HG03432 (cell line): ENCODE measurements at regions not wholly inside any gene's neighbourhood (a gene's known extent, or its start where the extent isn't known, plus 50 kb on each side); places are given as distances from the start of the nearest gene placed in this dataset.

ENCODE experiments used
- ATAC-seq: cut with Tn5 transposase; IDR thresholded peaks from one replicate; pipeline ENCODE4 v1.9.1; 2021; ENCODE audit warnings: mild to moderate bottlenecking, moderate library complexity; ENCODE audit not compliant: unreplicated experiment

DNA sequence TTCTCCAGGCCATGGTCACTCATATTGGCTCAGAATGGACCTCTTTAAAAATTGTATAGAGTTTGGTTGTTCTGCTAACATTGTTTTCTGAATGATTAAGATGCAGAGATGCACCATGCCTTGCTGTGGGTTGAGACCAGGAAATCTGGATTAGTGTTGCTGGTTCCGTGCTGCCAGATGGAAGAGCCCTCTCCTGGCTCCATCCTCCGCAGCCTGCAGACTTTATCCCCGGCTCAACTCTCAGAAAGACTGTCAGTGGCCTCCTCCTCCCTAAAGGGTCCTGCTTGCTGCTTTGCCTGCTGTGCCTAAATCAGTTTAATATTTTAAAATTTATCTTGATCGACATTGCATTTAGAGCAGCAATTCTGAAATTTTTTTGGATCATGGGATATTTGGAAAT lies 196.7 kb downstream of the TENT4A start:
- ATAC-seq, result no peak

DNA sequence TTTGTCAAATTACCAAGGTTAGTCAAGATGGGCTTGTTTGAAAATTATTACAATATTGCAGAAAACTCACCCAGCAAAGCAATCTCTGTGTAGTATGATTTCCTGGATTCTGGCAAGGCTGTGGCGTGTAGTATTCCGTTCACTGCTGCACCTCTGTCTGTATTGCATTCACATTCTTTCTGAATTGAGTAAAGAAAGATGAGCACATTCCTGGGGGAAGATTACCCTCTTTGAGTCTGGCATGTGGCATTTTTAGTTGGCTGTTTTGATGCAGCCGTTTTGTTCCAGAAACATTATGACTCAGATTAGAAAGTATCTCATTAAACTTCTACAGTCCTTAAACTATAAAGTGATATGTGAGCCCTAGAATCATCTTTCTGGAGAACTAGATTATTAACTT lies 197.7 kb downstream of the TENT4A start:
- no peak for ATAC-seq

DNA sequence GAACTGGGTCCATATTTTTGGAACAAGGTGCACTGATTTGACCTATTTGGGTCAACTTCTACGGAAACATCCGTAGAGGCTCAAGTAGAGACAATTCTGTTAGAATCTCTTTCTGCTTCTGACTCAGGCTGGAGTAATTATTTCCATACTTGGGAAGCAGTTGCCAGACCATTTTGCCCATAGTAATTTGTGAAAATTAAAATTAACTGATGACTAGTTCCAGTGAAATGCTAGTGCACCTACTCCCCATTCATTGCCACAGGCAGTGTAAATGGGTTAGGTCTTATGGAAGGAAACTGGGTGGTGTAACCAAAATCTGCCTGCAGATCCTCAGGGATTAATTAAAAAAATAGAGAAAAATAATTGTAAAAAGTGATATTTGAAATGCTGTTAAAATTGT lies 201.1 kb downstream of the TENT4A start:
- no peak for ATAC-seq

DNA sequence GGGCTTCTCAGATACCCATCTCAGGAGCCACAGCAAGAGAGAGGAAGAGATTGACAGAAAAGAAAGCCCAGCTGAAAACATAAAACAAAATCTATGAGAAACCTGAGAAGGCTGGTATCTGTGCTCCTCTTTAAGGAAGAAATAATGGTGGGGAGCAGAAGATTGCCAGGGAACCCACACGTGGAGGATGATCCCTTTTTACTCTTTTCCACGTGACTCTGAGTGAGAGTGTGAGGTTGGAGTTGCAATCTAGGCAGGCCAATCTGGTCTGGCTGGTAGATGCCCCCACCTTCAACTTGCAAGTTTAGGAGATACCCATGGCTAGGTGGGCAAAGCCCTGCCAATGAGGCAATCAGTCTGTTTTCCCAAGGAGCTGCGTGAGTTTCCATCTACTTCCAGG lies 202.3 kb downstream of the TENT4A start:
- ATAC-seq, result no peak

DNA sequence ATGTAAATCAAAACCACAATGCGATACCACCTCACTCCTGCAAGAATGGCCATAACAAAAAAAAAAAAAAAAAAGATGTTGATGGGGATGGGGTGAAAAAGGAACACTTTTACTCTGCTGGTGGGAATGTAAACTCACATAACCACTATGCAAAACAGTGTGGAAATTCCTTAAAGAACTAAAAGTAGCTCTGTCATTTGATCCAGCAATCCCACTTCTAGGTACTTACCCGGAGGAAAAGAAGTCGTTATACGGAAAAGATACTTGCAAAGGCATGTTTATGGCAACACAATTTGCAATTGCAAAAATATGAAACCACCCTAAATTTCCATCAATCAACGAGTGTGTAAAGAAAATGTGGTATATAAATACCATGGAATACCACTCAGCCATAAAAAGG lies 205.0 kb downstream of the TENT4A start:
- ATAC-seq, result no peak

DNA sequence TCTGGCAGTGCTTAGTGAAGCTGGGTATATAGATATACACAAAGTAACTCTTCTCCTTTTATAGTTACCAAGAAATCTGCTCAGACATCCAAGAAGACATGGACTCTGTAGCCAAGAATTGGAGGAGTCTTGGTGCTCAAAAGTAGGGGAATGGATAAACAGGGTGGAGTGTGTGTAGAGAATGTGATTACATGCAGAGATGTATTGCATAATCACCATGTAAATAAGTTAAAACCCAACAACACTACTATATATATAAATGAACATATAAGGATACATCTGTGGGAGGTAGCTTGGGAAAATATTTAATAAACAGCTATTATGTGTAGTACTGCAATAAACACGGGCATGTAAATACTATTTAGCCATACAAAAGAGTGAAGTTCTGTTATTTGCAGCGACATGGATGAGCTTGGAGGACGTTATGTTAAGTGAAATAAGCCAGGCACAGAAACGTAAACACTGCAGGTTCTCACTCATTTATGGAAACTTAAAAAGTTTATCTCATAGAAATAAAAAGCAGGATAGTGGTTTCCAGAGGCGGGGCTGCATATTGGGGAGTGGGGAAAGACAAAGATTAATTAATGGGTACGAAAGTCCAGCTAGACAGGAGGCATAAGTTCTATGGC lies 207.5 kb downstream of the TENT4A start:
- no peak for ATAC-seq

DNA sequence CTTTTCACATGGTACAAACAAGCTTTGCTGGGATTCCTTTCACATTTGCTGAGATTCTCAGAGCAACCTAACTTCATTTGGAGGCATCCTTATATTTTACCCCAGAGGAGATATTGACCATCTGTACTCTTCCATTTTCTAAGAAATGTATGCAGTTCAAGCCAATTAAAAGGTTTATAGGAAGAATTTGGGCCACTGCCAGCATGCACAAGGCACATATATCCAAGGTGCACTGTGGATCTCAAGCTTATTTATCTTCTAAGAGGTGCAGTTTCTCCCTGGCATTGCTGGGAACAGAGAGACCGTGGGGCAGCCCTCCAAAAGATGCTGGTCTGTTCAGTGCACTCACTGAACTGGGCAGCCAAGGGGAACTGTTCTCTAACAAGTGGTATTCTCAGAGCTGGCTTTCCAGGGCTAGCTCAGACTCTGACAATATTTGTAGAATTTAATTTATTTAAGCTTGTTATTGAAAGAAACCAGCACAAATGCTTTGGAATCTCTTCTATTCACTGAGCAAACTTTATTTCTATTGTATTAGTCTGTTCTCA lies 213.3 kb downstream of the TENT4A start:
- ATAC-seq, result no peak

DNA sequence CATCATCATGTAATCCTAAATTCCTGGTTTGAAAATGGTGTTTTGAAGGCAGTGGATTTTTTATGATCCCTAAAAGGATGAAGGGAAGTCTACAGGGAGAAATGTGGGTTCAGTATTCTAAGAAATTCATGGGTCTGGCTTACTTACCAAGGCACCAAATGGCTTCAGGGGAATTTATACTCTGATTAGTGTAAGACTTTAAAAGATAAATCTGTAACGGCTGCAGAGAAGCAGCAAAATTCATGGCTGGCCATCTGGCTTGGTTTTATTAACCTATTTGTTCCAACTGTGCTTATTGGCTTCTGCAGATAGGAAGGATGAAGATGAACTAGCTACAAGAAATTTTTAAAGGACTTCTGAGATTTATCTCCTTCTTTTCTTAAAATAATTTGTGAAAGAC lies 222.8 kb downstream of the TENT4A start:
- ATAC-seq, result no peak

DNA sequence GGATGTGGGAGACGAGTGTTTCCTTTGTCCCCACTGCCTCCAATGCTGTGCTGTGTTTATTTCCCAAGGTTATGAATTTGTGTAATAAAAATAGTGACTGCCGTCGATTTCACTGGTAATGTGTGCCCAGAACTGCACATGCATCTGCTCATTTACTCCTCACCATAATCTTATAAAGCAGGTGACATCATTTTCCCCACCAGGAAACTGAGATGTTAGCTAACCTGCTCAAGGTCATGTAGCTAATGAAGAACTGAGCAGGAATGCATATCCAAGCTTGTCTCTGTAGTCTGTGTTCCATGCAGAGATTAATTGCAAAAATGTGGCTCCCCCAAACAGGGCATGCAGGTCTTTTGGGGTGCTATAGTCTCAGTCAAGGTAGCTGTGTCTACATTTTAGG lies 224.4 kb downstream of the TENT4A start:
- ATAC-seq, result no peak

DNA sequence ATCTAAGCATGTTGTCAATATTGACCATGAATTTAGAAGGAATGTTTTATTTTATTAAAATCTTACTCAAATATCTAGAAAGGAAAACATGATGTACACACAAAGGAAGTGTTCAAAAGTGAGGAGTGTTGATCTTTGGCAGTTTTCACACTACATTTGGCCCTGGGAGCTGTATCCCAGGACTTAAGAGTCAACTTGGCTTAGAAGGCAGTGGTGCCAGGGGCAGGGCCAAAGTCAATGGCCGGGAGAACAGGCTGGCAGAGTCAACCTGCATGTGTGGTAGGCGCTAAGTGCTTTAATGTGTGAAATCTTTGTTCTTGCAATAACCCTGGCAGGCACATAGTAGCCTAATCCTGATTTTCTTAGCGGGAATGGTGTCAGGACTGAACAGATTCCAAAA lies 228.4 kb downstream of the TENT4A start:
- no peak for ATAC-seq

DNA sequence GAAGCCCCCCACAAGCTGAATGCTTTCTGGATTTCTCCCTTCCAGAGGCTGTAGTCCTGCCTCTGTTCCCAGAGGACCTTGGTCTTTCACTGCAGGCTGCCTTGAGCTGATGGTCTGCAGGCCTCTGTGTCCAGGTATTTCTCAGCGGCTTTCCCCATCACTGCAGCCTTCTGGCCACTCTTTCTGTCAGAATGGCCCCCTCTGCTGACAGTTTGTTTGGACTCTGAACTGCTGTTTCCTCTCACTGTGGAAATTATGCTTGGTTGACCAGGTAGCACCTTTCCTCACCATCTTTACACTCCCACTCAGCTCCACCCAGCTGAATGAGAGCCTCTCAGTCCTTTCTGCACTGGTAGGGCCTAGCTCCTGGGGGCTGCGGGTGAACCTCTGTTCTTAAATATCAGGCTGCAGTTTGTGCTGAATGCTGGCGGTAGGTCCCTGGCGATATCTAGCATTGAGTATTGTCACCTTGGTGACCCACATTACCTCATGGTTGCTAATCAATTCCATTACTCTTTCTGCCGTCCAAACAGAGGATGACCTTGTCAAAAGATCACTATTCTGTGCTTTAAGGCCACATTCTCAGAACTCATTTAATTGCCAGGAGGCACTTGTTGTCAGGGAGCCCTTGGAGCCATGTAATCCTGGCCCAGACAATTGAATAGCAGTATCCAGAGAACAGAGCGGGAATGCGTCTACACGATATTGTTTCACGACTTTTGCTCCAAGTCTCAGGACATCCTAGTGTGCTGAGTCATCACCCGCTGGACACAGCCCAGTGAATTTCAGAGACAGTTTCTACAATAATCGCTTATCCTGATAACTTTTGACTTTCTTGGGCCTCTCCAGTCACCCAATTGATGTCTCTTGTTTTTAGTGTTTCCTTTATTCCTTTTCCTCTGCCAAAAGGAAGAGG lies 230.2 kb downstream of the TENT4A start:
- no peak for ATAC-seq

DNA sequence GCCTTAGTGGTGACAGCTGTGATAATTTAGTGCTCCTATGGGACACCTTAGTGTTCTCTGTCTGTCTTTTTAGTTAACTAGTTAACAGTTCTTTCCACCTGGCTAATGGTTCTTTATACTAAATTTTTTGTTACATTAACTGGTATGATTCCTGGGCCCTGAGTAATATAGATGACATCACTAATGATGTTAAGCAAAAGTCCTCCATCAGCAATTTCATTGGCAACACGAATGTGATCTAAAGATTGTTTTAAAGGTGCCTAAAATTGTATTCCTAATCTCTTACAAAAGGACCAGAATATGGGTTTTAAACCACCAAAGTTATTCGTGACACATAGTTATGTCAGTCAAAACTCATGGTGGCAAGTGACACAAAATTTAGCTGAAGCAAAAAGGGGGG lies 235.3 kb downstream of the TENT4A start:
- no peak for ATAC-seq

DNA sequence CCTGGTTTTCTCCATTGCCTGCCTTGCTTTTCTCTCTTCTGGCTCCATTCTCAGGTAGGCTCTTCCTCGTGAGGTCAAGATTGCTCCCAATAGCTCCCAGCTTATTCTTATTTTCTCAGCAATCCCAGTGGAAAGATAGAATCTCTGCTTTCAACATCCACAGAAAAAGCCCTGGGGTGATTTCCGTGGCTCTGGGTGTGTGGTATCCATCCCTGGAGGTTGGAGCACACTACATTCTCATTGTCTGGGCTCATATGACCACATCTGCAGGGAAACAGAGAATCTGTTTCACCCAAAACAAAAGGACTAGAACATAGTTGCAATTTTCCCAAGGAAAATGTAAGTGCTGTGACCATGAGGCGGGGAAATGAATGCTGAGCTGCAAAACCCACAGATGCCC lies 236.0 kb downstream of the TENT4A start:
- ATAC-seq, result no peak

DNA sequence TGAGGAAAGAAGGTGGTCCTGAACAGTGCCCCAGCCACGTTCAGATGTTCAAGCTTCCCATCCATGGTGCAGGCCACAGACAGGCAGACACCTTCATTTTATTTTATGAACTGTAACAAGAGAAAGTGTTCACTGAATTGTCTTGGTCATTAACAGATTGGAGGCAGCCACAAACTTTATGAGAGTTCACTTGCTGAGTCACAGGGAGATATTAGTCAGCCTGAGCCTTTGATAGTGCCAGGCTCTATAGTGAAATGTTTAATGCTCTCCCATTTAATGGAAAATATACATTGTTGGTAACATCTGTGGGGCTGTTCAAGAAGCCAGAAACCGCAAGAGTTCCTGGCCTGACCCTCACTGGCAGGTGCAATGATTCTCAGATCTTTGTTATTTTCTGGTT lies 237.0 kb downstream of the TENT4A start:
- ATAC-seq, result no peak

DNA sequence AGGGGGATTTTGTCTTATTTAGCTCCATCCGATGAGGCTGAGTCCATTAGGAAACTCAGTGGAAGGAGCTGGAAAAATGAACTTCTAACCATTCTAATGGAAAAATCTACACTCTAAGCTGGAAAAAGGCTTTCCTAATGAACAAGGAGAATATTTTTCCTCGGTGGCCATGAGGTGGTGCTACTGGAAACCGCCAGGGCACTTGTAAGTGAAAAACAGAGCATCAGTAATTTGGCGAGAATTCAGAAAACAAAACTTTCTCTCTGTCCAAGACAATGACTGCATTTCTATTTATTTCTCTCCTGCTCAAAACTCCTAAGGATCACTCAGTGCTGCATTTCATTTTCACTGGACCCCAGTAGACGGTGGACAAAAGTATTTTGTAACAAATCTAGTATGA lies 237.6 kb downstream of the TENT4A start:
- no peak for ATAC-seq

DNA sequence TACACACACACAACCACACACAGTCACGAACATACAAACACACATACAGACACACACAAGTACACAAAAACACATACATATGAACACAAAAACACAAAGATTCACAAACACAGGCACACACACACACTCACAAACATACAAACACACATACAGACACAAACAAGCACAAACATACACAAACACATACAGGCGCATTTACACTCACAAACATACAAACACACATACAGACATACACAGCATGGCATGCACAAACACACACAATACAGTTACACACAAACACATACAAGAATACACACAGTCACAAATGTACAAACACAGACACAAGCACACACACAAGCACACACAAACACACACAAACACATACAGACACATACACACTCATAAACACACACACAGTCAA lies 247.9 kb downstream of the TENT4A start:
- ATAC-seq, result no peak

DNA sequence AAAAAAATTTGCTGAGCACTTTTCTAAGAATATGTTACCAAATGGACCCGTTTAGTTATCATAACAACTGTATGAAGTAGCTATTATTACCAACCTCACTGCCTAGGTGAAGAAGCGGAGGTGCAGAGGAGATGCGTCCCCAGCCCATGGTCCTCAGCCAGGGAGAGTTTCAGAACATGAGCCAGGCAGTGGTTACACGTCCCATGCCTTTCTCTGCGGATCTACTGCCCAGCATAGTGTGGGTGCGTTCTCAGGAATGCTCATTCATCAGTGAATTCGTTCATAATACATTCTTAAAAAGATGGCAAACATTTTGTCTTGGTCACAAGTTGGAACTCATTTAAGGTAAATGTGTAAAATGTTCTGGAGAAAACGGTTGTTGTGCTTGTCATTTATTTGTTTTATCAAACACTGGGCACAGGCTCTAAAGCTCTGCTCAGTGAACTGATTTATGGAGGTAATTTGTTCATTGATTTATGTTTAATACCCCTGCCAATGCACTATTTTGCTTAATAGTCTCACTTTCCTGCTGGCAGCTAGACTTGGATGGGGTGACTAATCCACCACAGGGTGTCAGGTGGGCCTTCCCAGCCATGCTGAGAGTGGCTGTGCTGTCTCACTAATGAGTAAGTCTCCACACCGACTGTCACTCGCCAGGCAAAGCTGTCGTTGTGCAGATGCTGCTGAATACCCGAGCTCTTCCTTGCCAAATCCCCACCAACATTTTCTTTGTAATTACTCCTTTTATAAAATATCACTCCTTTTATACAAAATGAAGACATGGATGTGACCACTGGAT lies 248.8 kb downstream of the TENT4A start:
- ATAC-seq, result no peak

DNA sequence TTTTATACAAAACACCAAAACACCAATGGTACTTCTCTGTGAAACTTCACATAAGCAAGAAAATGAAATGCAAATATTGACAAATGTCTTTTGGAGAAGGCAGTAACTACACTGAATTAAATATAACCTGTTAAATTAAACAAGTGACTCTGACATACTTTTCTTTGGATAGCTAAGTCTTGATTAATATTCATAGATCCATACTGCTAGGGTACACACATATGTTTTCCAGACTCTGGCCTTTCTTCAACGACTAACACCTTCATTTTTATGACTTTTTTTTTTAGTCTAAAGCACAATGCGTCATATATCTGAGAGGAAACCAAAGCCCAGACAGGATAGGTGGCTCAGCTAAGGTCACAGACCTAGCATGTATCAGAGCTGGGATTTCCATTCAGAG lies 263.7 kb downstream of the TENT4A start:
- no peak for ATAC-seq

DNA sequence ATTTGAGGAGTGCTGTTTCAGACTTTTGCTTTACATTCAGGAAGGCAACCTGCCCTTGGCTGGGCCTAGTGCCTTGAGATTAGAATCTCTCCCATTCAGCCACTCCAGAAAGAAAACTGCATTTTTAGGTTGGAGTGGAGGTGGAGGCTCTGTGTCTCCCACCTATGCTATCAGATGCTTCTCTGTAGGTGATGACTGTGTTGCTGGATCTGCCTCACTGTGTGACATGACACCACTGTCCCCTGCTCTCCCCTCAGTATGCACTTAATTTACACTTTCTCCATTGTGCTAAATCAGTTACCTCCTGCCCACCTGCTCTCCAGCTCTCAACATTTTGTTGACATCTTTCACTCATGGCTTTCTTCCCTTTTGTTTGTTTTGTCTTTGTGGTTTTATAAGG lies 265.8 kb downstream of the TENT4A start:
- no peak for ATAC-seq

DNA sequence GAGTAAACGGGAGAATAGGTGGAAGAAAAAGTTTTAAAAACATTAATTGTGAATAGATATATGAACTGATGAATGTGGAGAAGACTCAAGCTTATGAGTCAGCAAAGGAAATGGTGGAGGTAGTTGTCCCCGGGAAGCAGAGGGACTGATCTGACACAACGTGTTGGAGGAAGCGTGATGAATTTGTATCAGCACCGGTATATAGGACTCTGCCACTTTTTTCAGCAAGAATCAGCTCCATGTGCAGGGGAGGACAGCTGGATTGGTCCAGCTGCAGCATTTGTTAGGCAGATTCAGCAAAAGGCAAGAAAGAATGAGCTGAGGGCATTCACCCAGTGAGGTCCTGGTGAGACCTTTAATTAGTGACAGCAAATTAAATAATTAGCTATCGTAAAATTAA lies 276.0 kb downstream of the TENT4A start:
- ATAC-seq, result no peak

DNA sequence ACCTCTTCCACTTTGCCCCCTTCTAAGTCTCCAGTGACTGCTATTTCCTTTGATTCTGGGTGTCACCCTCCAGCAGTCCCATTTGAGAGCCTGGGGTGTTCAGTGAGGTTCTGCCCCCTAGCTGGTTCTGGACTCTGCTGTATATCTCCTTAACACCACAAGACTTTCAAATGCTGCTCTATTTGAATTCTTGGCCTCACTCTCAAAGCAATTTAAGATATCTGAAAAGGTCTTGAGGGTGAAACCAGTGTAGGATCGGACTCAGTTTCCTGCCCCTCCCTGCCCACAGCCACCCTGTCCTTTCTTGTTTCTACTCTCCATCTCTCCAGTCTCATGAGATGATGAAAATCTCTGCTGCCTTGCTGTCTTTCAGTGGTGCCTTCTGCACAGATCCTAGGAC lies 280.9 kb downstream of the TENT4A start:
- no peak for ATAC-seq

DNA sequence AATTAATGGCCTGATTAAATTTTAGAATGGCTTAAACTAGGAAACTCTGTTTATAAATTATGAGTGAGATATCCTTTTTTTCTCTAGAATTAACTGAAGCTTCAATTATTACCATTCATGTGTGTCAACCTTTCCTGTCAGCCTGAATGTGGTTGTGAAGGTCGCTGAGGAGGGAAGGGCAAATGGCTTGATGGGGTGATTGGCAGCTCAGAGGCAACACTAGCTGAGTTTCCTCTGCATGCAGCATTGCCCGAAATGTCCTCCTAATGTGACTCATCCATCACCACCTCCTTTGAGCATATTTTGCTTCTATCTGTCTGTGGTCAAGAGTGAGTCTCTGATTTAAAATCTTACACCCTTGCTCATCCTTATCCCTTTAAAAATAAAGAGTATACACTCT lies 281.9 kb downstream of the TENT4A start:
- ATAC-seq, result no peak
